H1 (cell line): ENCODE measurements at regions not wholly inside any gene's neighbourhood (a gene's known extent, or its start where the extent isn't known, plus 50 kb on each side); places are given as distances from the start of the nearest gene placed in this dataset.

Experiments used
- CTCF ChIA-PET: fragments of 300-600 bp; sonication (Branson Sonifier 250); formaldehyde crosslinking; loops from one replicate; lab custom pipeline; 2021; ENCODE audit not compliant: partially characterized antibody; lab: Charles Lee
- POLR2A ChIA-PET: fragments of 300-600 bp; sonication (Branson Sonifier 250); formaldehyde crosslinking; loops from one replicate; lab custom pipeline; 2021; ENCODE audit warnings: inconsistent platforms; ENCODE audit not compliant: partially characterized antibody; lab: Charles Lee
- DNase-seq, 2 experiments: peaks; one replicate each; pipeline versions ENCODE4 v3.0.0 to v3.0.0-alpha.2; 2010 to 2022; ENCODE audit warnings: low spot score in 2 of 2, low read depth in 1 of 2, mixed read lengths in 1 of 2
- FAIRE-seq: peaks from 2 replicates; lab custom pipeline; 2011; peaks lifted over from hg19 to GRCh38; lab: Jason Lieb, UNC
- H2AFZ ChIP-seq: 2 replicates; pipeline ENCODE4 v1.8.1; 2012; ENCODE audit warnings: low read length, inconsistent platforms
- H2AK5ac ChIP-seq: 2 replicates; pipeline ENCODE4 v1.6.1; 2013; ENCODE audit warnings: low read depth, low read length
- H2BK120ac ChIP-seq: replicated peaks from 2 replicates; pipeline ENCODE3; 2013; ENCODE audit warnings: low read depth, low read length, inconsistent platforms
- H2BK12ac ChIP-seq: 2 replicates; pipeline ENCODE4 v1.6.1; 2013; ENCODE audit warnings: low read depth, low read length
- H2BK15ac ChIP-seq: 2 replicates; pipeline ENCODE4 v1.6.1; 2013; ENCODE audit warnings: low read length
- H2BK20ac ChIP-seq: 2 replicates; pipeline ENCODE4 v1.6.1; 2013; ENCODE audit warnings: low read length
- H2BK5ac ChIP-seq: 2 replicates; pipeline ENCODE4 v1.6.1; 2013; ENCODE audit warnings: low read depth, low read length
- H3K14ac ChIP-seq: 2 replicates; pipeline ENCODE4 v1.6.1; 2013; ENCODE audit warnings: inconsistent platforms; ENCODE audit not compliant: insufficient read length
- H3K18ac ChIP-seq: 2 replicates; pipeline ENCODE4 v1.6.1; 2013; ENCODE audit warnings: low read length; ENCODE audit errors: extremely low read depth
- H3K23ac ChIP-seq: 2 replicates; pipeline ENCODE4 v1.6.1; 2013; ENCODE audit warnings: inconsistent platforms; ENCODE audit not compliant: insufficient read length
- H3K23me2 ChIP-seq: 2 replicates; pipeline ENCODE4 v1.6.1; 2013; ENCODE audit warnings: low read depth, low read length
- H3K27ac ChIP-seq: 2 replicates; pipeline ENCODE4 v1.6.1; 2011; ENCODE audit warnings: low read depth, low read length, inconsistent platforms
- H3K27me3 ChIP-seq, 4 experiments: replicated peaks in 1 of 4; 1 replicate in 1 of 4; 2 replicates in 3 of 4; pipeline versions ENCODE4 v1.6.1 to v1.8.1; 2011 to 2013; ENCODE audit warnings: low read length in 3 of 4, mild to moderate bottlenecking in 3 of 4, inconsistent platforms in 2 of 4, mixed read lengths in 2 of 4, moderate library complexity in 1 of 4; ENCODE audit not compliant: control insufficient read depth in 3 of 4, insufficient read depth in 3 of 4; ENCODE audit errors: extremely low read depth in 1 of 4
- H3K36me3 ChIP-seq, 4 experiments: 2 replicates each; pipeline versions ENCODE4 v1.6.1 to v1.8.1; 2011 to 2013; ENCODE audit warnings: mild to moderate bottlenecking in 4 of 4, low read length in 3 of 4, moderate library complexity in 2 of 4, control low read depth in 1 of 4, inconsistent platforms in 1 of 4; ENCODE audit not compliant: insufficient read depth in 4 of 4, control insufficient read depth in 2 of 4
- H3K4ac ChIP-seq: replicated peaks from 2 replicates; pipeline ENCODE3; 2013; ENCODE audit warnings: low read length, low read depth, mixed read lengths, inconsistent platforms; ENCODE audit not compliant: insufficient read length
- H3K4me1 ChIP-seq, 4 experiments: replicated peaks in 1 of 4; 1 replicate in 1 of 4; 2 replicates in 3 of 4; pipeline versions ENCODE4 v1.6.1 to v1.8.1; 2011 to 2013; ENCODE audit warnings: low read length in 3 of 4, inconsistent platforms in 2 of 4, mixed read lengths in 1 of 4; ENCODE audit not compliant: insufficient read depth in 4 of 4, control insufficient read depth in 3 of 4
- H3K4me2 ChIP-seq, 2 experiments: 2 replicates each; pipeline versions ENCODE4 v1.6.1 to v1.8.1; 2011 to 2013; ENCODE audit warnings: low read depth in 2 of 2, low read length in 2 of 2, control low read depth in 1 of 2, inconsistent platforms in 1 of 2, mild to moderate bottlenecking in 1 of 2; ENCODE audit not compliant: insufficient read depth in 1 of 2
- H3K4me3 ChIP-seq, 4 experiments: fragments of 200-600, 300-600 bp in 1 of 4; sonication (generic), shearing (Covaris generic), sonication (Bioruptor Twin) in 1 of 4; 2 replicates each; pipeline versions ENCODE4 v1.5.1 to v1.8.1; 2011 to 2016; ENCODE audit warnings: low read length in 4 of 4, low read depth in 3 of 4, control low read depth in 2 of 4, inconsistent platforms in 2 of 4, mild to moderate bottlenecking in 2 of 4, mixed read lengths in 1 of 4, moderate library complexity in 1 of 4; ENCODE audit not compliant: insufficient read depth in 2 of 4; ENCODE audit errors: extremely low read depth in 1 of 4
- H3K56ac ChIP-seq: replicated peaks from 2 replicates; pipeline ENCODE3; 2013; ENCODE audit warnings: low read depth, mild to moderate bottlenecking, mixed read lengths, low read length, inconsistent platforms; ENCODE audit not compliant: insufficient read length
- H3K79me1 ChIP-seq: 2 replicates; pipeline ENCODE4 v1.6.1; 2013; ENCODE audit warnings: low read depth, low read length, control low read depth
- H3K79me2 ChIP-seq, 2 experiments: 2 replicates each; pipeline versions ENCODE4 v1.6.1 to v1.8.1; 2012 to 2013; ENCODE audit warnings: low read length in 2 of 2, mild to moderate bottlenecking in 2 of 2, inconsistent platforms in 1 of 2; ENCODE audit not compliant: insufficient read depth in 2 of 2, control insufficient read depth in 1 of 2
- H3K9ac ChIP-seq, 4 experiments: replicated peaks in 1 of 4; 1 replicate in 1 of 4; 2 replicates in 3 of 4; pipeline versions ENCODE4 v1.6.1 to v1.8.1; 2011 to 2013; ENCODE audit warnings: low read depth in 3 of 4, low read length in 3 of 4, control low read depth in 2 of 4, mild to moderate bottlenecking in 2 of 4, moderate library complexity in 2 of 4, inconsistent platforms in 1 of 4; ENCODE audit errors: extremely low read depth in 1 of 4
- H3K9me3 ChIP-seq, 2 experiments: 2 replicates each; pipeline versions ENCODE4 v1.6.1 to v1.8.1; 2012 to 2013; ENCODE audit warnings: mild to moderate bottlenecking in 2 of 2, moderate library complexity in 2 of 2, control low read depth in 1 of 2, inconsistent platforms in 1 of 2, low read depth in 1 of 2, low read length in 1 of 2, mixed read lengths in 1 of 2; ENCODE audit not compliant: insufficient read depth in 2 of 2
- H4K20me1 ChIP-seq, 2 experiments: replicated peaks in 1 of 2; 2 replicates each; pipeline versions ENCODE3 to v1.8.1; 2011 to 2013; ENCODE audit warnings: inconsistent platforms in 2 of 2, low read length in 2 of 2, mild to moderate bottlenecking in 1 of 2; ENCODE audit not compliant: insufficient read depth in 2 of 2, control insufficient read depth in 1 of 2
- H4K5ac ChIP-seq: 2 replicates; pipeline ENCODE4 v1.6.1; 2013; ENCODE audit warnings: low read length, low read depth, mixed read lengths, inconsistent platforms; ENCODE audit not compliant: insufficient read length
- H4K8ac ChIP-seq: 2 replicates; pipeline ENCODE4 v1.8.0; 2013; ENCODE audit warnings: mild to moderate bottlenecking, moderate library complexity, low read length, inconsistent platforms; ENCODE audit not compliant: insufficient read depth; ENCODE audit errors: extremely low read depth
- H4K91ac ChIP-seq: replicated peaks from 2 replicates; pipeline ENCODE3; 2013; ENCODE audit warnings: low read length, mixed read lengths, inconsistent platforms; ENCODE audit not compliant: insufficient read length
- ATF2 ChIP-seq: IDR thresholded peaks from 2 replicates; pipeline ENCODE4 v1.6.1; 2012; ENCODE audit warnings: low read length, inconsistent platforms
- E2F6 ChIP-seq: IDR thresholded peaks from 2 replicates; pipeline ENCODE4 v1.6.1; 2012; ENCODE audit warnings: inconsistent platforms
- EP300 ChIP-seq, 2 experiments: IDR thresholded peaks; 1 replicate in 1 of 2; 2 replicates in 1 of 2; pipeline ENCODE4 v1.6.1; 2011 to 2012; ENCODE audit warnings: low read depth in 2 of 2, low read length in 2 of 2, mild to moderate bottlenecking in 2 of 2, borderline replicate concordance in 1 of 2, inconsistent platforms in 1 of 2, moderate library complexity in 1 of 2
- HDAC2 ChIP-seq, 2 experiments: fragments of 300-600 bp in 1 of 2; sonication (generic) in 1 of 2; IDR thresholded peaks; 2 replicates each; pipeline ENCODE4 v1.6.1; 2011 to 2012; ENCODE audit warnings: low read depth in 2 of 2, low read length in 2 of 2, mild to moderate bottlenecking in 2 of 2, moderate library complexity in 2 of 2, borderline replicate concordance in 1 of 2, inconsistent platforms in 1 of 2
- MAFK ChIP-seq: IDR thresholded peaks from 2 replicates; pipeline ENCODE4 v1.6.1; 2012; ENCODE audit warnings: low read depth, mild to moderate bottlenecking, improper control_type of control experiment, low read length
- SIRT6 ChIP-seq: IDR thresholded peaks from one replicate; pipeline ENCODE4 v1.7.1; 2012; ENCODE audit warnings: low read length, inconsistent platforms
- TAF7 ChIP-seq: optimal IDR thresholded peaks from 2 replicates; pipeline ENCODE3; 2011; ENCODE audit warnings: low read depth, mild to moderate bottlenecking, inconsistent platforms, low read length, moderate library complexity, borderline replicate concordance
- WGBS, 2 experiments: shearing (Covaris generic) in 1 of 2; methylation state at CpG; one replicate each; pipeline versions ENCODE4 v1.1.6 to v1.1.7; 2013 to 2015; ENCODE audit warnings: low lambda C conversion rate in 2 of 2, mixed read lengths in 2 of 2, inconsistent platforms in 1 of 2, low coverage in 1 of 2, missing lambda C conversion rate in 1 of 2; ENCODE audit not compliant: insufficient replicate concordance in 2 of 2, insufficient coverage in 1 of 2, insufficient read length in 1 of 2; ENCODE audit errors: extremely low coverage in 1 of 2, missing lambda C conversion rate in 1 of 2; 5-methylcytosine and 5-hydroxymethylcytosine counted together
- TF ChIP-seq, protein P1 (sequence below): IDR thresholded peaks from 2 replicates; pipeline ENCODE4 v1.6.1; 2011; ENCODE audit warnings: low read depth, mild to moderate bottlenecking, low read length; ENCODE audit not compliant: insufficient read depth

- no peak overlapping the region for H3K27ac ChIP-seq
- H3K36me3 ChIP-seq, result no peaks in the 10 kb centered on the region
- no peak overlapping the region for H4K8ac ChIP-seq
- no peak for FAIRE-seq
- no peaks in the 10 kb centered on the region for H3K23me2 ChIP-seq
- WGBS, 2 experiments, result 89% methylated on average over 13 of the region's 13 CpGs; no CpG with 5 or more reads in 1 of the 2 experiments
- CTCF ChIA-PET, result no interaction called here
- no peak overlapping the region for H2BK5ac ChIP-seq
- no peaks in the 10 kb centered on the region for H3K27me3 ChIP-seq
- H3K4me2 ChIP-seq, result no peak overlapping the region
- POLR2A ChIA-PET, result no interaction called here
- H2BK15ac ChIP-seq, result no peak overlapping the region
- no peak overlapping the region for H2BK12ac ChIP-seq
- no peaks in the 10 kb centered on the region for H3K79me1 ChIP-seq
- no peak overlapping the region for H3K4me3 ChIP-seq
- H3K14ac ChIP-seq, result no peak overlapping the region
- H2AK5ac ChIP-seq, result no peak overlapping the region
- DNase-seq, result no peak
- no peak overlapping the region for H3K4ac ChIP-seq
- H4K5ac ChIP-seq, result no peak overlapping the region
- no peaks in the 10 kb centered on the region; a peak in 1 of 7 replicates for H3K4me1 ChIP-seq
- no peak overlapping the region for H3K18ac ChIP-seq
- H3K23ac ChIP-seq, result no peak overlapping the region
- no peaks in the 10 kb centered on the region for H3K9me3 ChIP-seq
- H3K56ac ChIP-seq, result no peak overlapping the region
- H4K91ac ChIP-seq, result no peak overlapping the region
- no peak overlapping the region for H2BK20ac ChIP-seq
- no peak overlapping the region for H2AFZ ChIP-seq
- no peaks in the 10 kb centered on the region for H4K20me1 ChIP-seq
- no peak overlapping the region for H3K9ac ChIP-seq
- no peaks in the 10 kb centered on the region for H3K79me2 ChIP-seq
- H2BK120ac ChIP-seq, result no peak overlapping the region
- TF ChIP-seq E2F6, result no peak
- TF ChIP-seq ATF2, result no peak
- no peak for TF ChIP-seq EP300 (IDR thresholded peaks at IDR 0.05; ENCODE audit: borderline replicate concordance in 1 of 2, low read depth in 2 of 2, low read length in 2 of 2)
- no peak for TF ChIP-seq HDAC2 (IDR thresholded peaks at IDR 0.05; ENCODE audit: borderline replicate concordance in 1 of 2, low read depth in 2 of 2, low read length in 2 of 2)
- TF ChIP-seq TAF7, result no peak
- no peak for TF ChIP-seq SIRT6
- TF ChIP-seq MAFK, result no peak
- TF ChIP-seq, protein P1, sequence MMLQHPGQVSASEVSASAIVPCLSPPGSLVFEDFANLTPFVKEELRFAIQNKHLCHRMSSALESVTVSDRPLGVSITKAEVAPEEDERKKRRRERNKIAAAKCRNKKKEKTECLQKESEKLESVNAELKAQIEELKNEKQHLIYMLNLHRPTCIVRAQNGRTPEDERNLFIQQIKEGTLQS, result no peak
Observed at GRCh38 chr2:129103936-129104878, 785.5 kb upstream of the HS6ST1 start.
